Neuron (in vitro differentiated cells): ENCODE measurements at regions not wholly inside any gene's neighbourhood (a gene's known extent, or its start where the extent isn't known, plus 50 kb on each side); places are given as distances from the start of the nearest gene placed in this dataset.

ENCODE experiments used
- H2AFZ ChIP-seq: one replicate; pipeline ENCODE4 v1.6.1; 2013; ENCODE audit warnings: low read depth, mild to moderate bottlenecking, inconsistent platforms, low read length, moderate library complexity
- H3K27me3 ChIP-seq: one replicate; pipeline ENCODE4 v1.6.1; 2013; ENCODE audit warnings: low read length; ENCODE audit not compliant: insufficient read depth
- H3K36me3 ChIP-seq: one replicate; pipeline ENCODE4 v1.6.1; 2013; ENCODE audit warnings: low read length; ENCODE audit not compliant: insufficient read depth
- H3K4me1 ChIP-seq: one replicate; pipeline ENCODE4 v1.6.1; 2013; ENCODE audit warnings: low read length; ENCODE audit not compliant: insufficient read depth
- H3K4me3 ChIP-seq: 2 replicates; pipeline ENCODE4 v1.5.1; 2013; ENCODE audit warnings: mild to moderate bottlenecking, low read length, moderate library complexity
- H3K9me3 ChIP-seq: one replicate; pipeline ENCODE4 v1.6.1; 2013; ENCODE audit warnings: low read length

- H3K27me3 ChIP-seq: peaks cover 5% of the 10 kb centered on the region
- H3K4me3 ChIP-seq: no peak overlapping the region
- H3K9me3 ChIP-seq: no peaks in the 10 kb centered on the region
- no peak overlapping the region for H2AFZ ChIP-seq
- no peaks in the 10 kb centered on the region for H3K36me3 ChIP-seq
- no peaks in the 10 kb centered on the region for H3K4me1 ChIP-seq
Measured at GRCh38 chr13:111394211-111394922, 73.9 kb downstream of the TEX29 start.

GRCh38 chr13:111395511-111396393, 75.3 kb downstream of the TEX29 start:
- Histone ChIP-seq H3K36me3 (no peaks in the 10 kb centered on the region), H3K9me3 (no peaks in the 10 kb centered on the region), H3K4me3 (no peak overlapping the region), H3K27me3 (peaks cover 5% of the 10 kb centered on the region), H2AFZ (no peak overlapping the region), H3K4me1 (no peaks in the 10 kb centered on the region)

- Histone ChIP-seq H3K27me3 (peaks cover 5% of the 10 kb centered on the region), H2AFZ (no peak overlapping the region), H3K4me1 (no peaks in the 10 kb centered on the region), H3K36me3 (no peaks in the 10 kb centered on the region), H3K9me3 (no peaks in the 10 kb centered on the region), H3K4me3 (no peak overlapping the region)
Measured at GRCh38 chr13:111396457-111396856, 76.0 kb downstream of the TEX29 start.

- Histone ChIP-seq H3K9me3 (no peaks in the 10 kb centered on the region), H3K27me3 (peaks cover 5% of the 10 kb centered on the region), H3K36me3 (no peaks in the 10 kb centered on the region), H3K4me1 (no peaks in the 10 kb centered on the region), H2AFZ (no peak overlapping the region), H3K4me3 (no peak overlapping the region)
Measured at GRCh38 chr13:111397202-111397880, 76.9 kb downstream of the TEX29 start.

GRCh38 chr13:111398196-111398595, 77.8 kb downstream of the TEX29 start:
- Histone ChIP-seq H2AFZ (no peak overlapping the region), H3K9me3 (no peaks in the 10 kb centered on the region), H3K36me3 (no peaks in the 10 kb centered on the region), H3K27me3 (peaks cover 5% of the 10 kb centered on the region), H3K4me3 (no peak overlapping the region), H3K4me1 (no peaks in the 10 kb centered on the region)

- Histone ChIP-seq H3K4me1 (no peaks in the 10 kb centered on the region), H2AFZ (no peak overlapping the region), H3K36me3 (no peaks in the 10 kb centered on the region), H3K27me3 (peaks cover 5% of the 10 kb centered on the region), H3K9me3 (no peaks in the 10 kb centered on the region), H3K4me3 (no peak overlapping the region)
Measured at GRCh38 chr13:111398715-111399299, 78.4 kb downstream of the TEX29 start.

- Histone ChIP-seq H3K4me3 (no peak overlapping the region), H3K4me1 (no peaks in the 10 kb centered on the region), H3K36me3 (no peaks in the 10 kb centered on the region), H2AFZ (no peak overlapping the region), H3K27me3 (peaks cover 4% of the 10 kb centered on the region), H3K9me3 (no peaks in the 10 kb centered on the region)
Measured at GRCh38 chr13:111399334-111399733, 78.9 kb downstream of the TEX29 start.

GRCh38 chr13:111399776-111400538, 79.5 kb downstream of the TEX29 start:
- Histone ChIP-seq H3K9me3 (no peaks in the 10 kb centered on the region), H2AFZ (no peak overlapping the region), H3K4me3 (no peak overlapping the region), H3K36me3 (no peaks in the 10 kb centered on the region), H3K27me3 (peaks cover 2% of the 10 kb centered on the region), H3K4me1 (no peaks in the 10 kb centered on the region)

GRCh38 chr13:111401151-111401550, 80.7 kb downstream of the TEX29 start:
- Histone ChIP-seq H3K4me1 (no peaks in the 10 kb centered on the region), H3K36me3 (no peaks in the 10 kb centered on the region), H3K9me3 (peaks cover 1% of the 10 kb centered on the region)

GRCh38 chr13:111401755-111402154, 81.3 kb downstream of the TEX29 start:
- no peaks in the 10 kb centered on the region for H3K4me1 ChIP-seq
- H3K9me3 ChIP-seq: peaks cover 1% of the 10 kb centered on the region
- H2AFZ ChIP-seq: no peak overlapping the region
- H3K27me3 ChIP-seq: peaks cover 5% of the 10 kb centered on the region
- H3K4me3 ChIP-seq: no peak overlapping the region
- no peaks in the 10 kb centered on the region for H3K36me3 ChIP-seq

More at GRCh38 chr13:111401151-111401550, 80.7 kb downstream of the TEX29 start:
- Histone ChIP-seq H2AFZ (no peak overlapping the region), H3K4me3 (no peak overlapping the region), H3K27me3 (peaks cover under 1% of the 10 kb centered on the region)

- Histone ChIP-seq H3K4me3 (no peak overlapping the region), H3K4me1 (no peaks in the 10 kb centered on the region), H3K27me3 (peaks cover 5% of the 10 kb centered on the region), H3K9me3 (peaks cover 1% of the 10 kb centered on the region), H2AFZ (no peak overlapping the region), H3K36me3 (no peaks in the 10 kb centered on the region)
Measured at GRCh38 chr13:111402441-111402840, 82.0 kb downstream of the TEX29 start.

GRCh38 chr13:111403266-111403665, 82.8 kb downstream of the TEX29 start:
- Histone ChIP-seq H3K9me3 (peaks cover 1% of the 10 kb centered on the region), H2AFZ (no peak overlapping the region), H3K27me3 (peaks cover 5% of the 10 kb centered on the region), H3K4me1 (no peaks in the 10 kb centered on the region), H3K4me3 (no peak overlapping the region), H3K36me3 (no peaks in the 10 kb centered on the region)
